ENCODE measurements at regions not wholly inside any gene's neighbourhood (a gene's known extent, or its start where the extent isn't known, plus 50 kb on each side); places are given as distances from the start of the nearest gene placed in this dataset.

GRCh38 chr15:39213385-39213840, 367.5 kb upstream of the THBS1 start (continued):
- TF ChIP-seq MLXIP (CRISPR knock-in tag; IDR thresholded peaks at IDR 0.05; ENCODE audit: borderline replicate concordance) (no peak), HIVEP1 (CRISPR knock-in tag; IDR thresholded peaks at IDR 0.05) (no peak), XRCC5 (optimal IDR thresholded peaks at IDR 0.05; ENCODE audit: low read length) (no peak), ZBTB21 (CRISPR knock-in tag; IDR thresholded peaks at IDR 0.05) (peak; percentile 42; the same call in 1 of the 2 replicates), MYC (CRISPR knock-in tag; IDR thresholded peaks at IDR 0.05; ENCODE audit: borderline replicate concordance) (no peak), ZNF777 (CRISPR knock-in tag; IDR thresholded peaks at IDR 0.05) (no peak), REL (CRISPR knock-in tag; conservative IDR thresholded peaks at IDR 0.05) (no peak), TERF1 (CRISPR knock-in tag; IDR thresholded peaks at IDR 0.05) (no peak), ZNF784 (CRISPR knock-in tag; IDR thresholded peaks at IDR 0.05; ENCODE audit: borderline replicate concordance) (no peak), RFX5 (IDR thresholded peaks at IDR 0.05; ENCODE audit: low read depth, low read length) (no peak), KDM1A (CRISPR knock-in tag; IDR thresholded peaks at IDR 0.05) (no peak), FOSL2 (CRISPR knock-in tag; IDR thresholded peaks at IDR 0.05) (peak; percentile 93), ZFP1 (CRISPR knock-in tag; IDR thresholded peaks at IDR 0.05) (no peak), ELF3 (CRISPR knock-in tag; IDR thresholded peaks at IDR 0.05) (peak; percentile 79), HNRNPH1 (optimal IDR thresholded peaks at IDR 0.05; ENCODE audit: low read depth, low read length) (no peak), TFDP1 (CRISPR knock-in tag; IDR thresholded peaks at IDR 0.05; ENCODE audit: borderline replicate concordance) (no peak), MTERF4 (CRISPR knock-in tag; IDR thresholded peaks at IDR 0.05) (no peak), NFE2 (CRISPR knock-in tag; IDR thresholded peaks at IDR 0.05) (peak; percentile 90), ZBED4 (CRISPR knock-in tag; IDR thresholded peaks at IDR 0.05; ENCODE audit: borderline replicate concordance) (no peak)
